Left renal cortex interstitium (tissue), 4 donors: ENCODE measurements at regions not wholly inside any gene's neighbourhood (a gene's known extent, or its start where the extent isn't known, plus 50 kb on each side); places are given as distances from the start of the nearest gene placed in this dataset.

ENCODE experiments used
- DNase-seq, 4 donors: peaks; one replicate each; pipeline ENCODE4 v3.0.0-alpha.2; 2013; ENCODE audit warnings: low read depth in 4 of 4, low spot score in 2 of 4, missing footprints in 1 of 4

DNA sequence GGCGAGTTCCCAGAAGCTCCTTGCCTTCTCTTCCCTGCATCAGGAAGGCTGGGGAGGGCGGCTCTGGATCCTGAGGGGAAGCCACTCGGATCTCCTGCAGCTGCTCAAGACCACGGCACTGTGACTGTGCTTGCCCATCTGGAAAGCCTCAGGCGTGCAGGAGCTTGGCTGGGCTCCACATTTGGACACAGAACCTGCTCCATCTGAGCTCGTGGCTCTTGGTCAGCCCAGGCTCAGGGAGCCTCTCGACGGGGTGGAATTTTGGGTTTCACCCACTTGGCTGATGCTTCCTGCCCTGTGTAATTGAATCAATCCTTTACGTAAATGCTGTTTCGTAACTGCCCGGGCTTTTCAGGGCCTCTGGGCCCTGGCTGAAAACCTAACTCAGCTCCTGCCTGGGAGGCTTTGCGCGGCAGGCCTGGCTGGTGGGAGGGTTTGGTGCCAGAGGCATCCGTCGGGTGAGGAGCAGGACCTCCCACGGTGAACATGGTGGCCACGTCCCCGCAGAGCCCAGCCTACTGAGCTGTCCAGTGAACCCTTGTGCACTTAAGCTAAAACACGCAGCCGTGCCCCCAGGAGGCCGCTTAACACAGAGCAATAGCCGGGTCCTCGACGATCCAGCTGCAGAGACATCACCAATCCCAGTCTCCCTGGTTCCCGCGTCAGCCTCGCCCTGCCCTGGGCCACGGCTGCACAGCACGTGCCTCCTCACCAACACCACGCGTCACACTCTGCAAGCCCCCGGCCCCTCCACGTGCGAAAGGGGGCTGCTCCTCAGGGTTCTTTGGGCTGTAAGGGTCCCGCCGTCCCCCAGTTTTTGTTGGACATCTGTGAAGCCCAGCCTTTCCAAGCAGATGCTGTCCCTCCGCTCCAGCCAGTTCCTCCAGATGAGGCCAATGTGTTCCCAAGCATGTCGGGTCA is 241.0 kb downstream of the DLL1 start:
- DNase-seq, result peak in 1 of 4 donors; percentile 64

DNA sequence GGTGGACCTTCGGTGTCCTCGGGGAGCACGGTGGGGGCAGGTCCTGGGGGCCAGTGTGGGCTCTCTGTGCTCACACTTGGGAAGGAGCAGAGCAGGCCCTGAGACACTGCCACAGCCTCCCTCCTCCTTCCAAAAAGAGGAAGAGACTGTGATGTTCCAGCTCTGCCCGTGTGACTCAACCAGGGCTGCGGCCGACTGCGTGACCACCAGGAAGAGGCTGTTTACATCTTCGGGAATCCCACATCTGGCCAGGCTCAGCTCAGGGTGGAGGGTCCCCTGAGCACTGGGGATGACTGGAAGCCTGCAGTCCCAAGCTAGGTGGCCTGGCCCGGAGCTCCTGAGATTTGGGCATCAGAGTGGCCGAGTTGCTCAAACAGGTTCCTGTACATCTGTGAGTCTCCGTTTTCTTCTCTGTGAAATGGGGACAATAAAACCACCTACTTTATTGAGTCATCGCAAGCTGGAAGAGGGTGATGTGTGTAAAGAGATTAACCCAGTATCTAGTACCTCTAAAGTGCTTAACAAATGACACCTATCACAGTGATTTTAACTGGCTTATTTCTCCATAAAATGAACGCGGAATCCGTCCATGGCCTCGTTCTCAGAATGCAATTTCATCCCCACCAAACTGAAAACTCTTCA is 242.1 kb downstream of the DLL1 start:
- no peak for DNase-seq

DNA sequence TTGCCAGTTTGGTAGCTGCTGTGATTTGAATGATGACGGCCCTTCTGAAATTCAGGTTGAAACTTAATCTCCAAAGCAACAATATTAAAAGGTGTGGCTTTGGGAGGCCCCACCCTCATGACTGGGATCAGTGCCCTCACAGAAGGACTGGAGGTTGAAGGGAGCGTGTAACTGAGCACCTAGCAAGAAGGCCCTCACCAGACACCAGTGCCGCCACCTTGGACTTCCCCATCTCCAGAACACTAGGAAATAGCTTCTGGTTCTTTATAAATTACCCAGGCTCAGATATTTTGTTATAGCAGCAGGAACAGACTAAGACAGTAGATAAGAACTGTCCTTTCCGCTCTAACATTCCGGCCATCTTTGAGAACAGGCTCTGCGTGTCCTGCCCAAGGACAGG is 243.1 kb downstream of the DLL1 start:
- DNase-seq, result no peak

DNA sequence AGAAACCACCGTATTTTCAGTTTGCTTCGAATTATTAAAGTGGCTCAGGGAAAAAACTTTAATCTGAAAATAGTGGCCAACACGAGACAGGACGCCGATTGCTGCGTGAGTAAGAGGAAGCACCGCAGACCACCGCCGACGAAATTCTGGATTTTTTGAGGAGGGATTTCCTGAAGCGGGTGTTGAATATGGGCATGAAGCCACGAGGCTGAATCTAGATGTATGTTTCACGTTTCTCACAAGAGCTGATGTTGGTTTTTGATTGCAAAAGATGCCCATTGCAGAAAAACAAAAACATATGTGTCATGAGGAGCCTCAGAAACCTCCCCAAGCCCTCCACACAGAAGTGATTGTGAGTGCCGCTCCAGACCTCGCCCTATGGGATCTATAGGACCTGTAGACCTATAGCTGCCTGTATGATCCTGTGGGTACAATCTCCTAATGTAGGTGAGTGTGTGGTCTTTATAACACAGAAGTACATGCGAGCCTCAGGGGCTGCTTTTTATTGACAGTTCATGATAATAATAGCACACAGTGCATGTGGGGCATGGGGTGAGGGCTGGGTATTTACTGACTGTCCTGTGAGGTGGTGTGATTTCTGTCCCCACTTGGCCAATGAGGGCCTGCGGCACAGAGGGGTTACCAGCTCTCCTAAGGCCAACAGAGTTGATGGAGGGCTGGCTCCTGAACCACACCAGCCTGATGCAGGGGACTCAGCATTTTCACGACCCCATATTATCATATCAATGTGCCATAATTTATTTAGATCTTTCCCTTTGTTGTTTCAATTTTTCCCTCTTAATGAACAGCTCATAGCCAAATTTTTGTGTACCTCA is 243.9 kb downstream of the DLL1 start:
- DNase-seq, result no peak

DNA sequence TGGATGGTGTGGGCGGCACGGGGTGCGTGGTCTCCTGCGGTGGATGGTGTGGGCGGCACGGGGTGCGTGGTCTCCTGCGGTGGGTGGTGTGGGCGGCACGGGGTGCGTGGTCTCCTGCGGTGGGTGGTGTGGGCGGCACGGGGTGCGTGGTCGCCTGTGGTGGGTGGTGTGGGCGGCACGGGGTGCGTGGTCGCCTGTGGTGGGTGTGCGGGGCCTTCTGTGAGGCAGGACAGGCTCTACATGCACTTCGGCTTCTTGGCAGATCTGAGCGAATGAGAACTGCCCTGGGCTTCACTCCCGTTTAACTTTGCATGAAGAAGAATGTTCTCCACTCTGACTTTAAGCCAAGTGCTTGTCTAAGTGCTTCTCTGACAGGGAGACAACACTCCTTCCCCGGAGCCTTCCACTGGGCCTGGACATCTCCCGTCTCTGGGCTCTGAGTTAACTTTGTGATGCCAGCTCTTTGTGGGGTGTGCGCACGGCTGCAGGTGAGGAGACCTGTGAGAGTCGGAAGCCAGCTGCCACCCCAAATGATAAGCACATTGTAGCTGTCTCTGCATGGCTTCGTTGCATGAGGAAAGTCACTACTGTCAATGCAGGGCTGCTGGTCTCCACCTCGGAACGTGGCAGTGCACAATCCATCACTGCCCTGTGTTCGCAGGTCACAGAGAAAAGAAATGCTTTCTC is 244.8 kb downstream of the DLL1 start:
- no peak for DNase-seq

DNA sequence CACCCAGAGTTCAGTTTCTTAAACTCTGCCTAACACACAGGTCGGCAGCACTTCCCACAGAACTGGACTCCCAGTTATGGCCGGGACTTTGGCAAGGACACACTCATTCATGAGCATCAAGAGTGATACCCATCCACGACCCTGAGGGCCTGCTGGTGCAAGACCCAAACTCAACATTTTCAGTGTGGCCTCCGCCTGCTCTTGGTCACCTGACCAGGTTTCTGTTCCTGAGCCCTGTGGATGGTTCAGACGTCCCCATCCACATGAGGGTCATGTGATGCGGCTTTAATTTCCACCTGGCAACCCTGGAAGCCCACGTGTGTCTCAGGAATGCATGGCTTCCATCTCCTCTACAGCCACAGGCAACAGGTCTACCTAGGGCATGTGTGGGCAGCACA is 245.3 kb downstream of the DLL1 start:
- no peak for DNase-seq

DNA sequence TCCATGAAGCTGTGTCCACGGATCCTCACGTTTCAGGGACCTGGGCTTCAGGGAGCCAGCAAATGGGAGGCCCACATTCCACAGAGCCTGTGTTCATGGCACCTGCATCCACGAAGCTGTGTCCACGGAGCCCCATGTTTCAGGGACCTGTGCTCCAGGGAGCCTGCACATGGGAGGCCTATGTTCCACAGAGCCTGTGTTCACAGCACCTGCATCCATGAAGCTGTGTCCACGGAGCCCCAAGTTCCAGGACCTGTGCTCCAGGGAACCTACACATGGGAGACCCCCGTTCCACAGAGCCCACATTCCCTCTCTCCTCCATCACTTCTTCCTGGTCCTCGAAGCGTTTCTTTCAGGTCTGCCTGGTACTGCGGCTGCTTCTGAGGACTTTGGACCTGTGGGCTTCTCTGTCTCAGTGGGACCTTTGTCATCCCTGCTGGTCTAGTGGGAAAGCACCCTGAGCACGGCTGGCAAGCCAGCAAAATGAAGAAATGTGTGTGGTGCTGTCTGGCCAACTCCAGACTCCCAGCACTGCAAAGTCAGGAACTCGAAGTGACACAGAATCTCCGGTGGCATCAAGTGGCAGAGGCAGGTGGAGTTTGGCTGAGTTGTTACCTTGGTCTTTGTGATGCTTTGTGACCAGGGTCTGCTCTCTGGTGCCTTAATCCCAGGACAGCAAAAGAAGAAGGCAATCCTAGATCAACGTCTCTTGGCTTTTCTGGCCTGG is 245.9 kb downstream of the DLL1 start:
- DNase-seq, result no peak

DNA sequence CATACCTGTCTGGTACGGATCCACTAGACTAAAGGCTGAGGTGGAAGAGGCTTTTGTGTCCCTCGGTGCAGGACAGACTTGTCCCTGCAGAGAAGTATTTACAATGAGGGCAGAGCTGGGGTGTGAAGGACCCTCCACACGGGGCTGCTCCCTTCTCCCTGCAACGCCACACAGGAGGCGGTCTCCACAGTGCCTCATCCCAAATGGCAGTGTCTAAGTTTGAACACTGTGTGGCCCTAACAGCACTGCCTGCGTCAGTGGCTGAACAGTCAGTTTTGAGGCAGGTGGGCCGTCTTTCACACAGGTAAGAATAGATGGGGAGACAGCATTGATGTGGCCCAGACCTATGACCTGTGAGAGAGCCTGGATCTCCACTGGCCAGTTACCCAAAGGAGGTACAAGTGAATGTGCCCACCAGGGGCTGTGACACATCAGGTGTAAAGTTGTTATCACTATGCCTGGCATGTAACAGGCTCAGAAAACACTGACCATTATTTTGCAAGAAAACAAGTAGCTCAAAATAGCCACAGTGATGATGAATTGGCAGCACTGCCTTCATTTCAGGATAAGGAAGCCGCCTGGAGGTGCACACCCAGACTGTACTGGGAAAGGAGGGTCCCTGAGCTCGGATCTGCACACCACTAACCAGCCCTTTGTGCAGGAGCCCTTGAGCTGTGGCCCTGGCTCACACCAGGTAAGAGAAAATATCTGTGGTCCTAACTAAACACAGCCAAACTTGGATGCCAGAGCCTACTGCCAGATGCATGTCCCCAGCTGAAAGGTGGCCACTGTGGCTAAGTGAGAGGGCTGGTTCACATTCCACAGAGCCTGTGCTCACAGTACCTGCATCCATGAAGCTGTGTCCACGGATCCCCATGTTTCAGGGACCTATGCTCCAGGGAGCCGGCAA is 246.7 kb downstream of the DLL1 start:
- DNase-seq, result no peak

DNA sequence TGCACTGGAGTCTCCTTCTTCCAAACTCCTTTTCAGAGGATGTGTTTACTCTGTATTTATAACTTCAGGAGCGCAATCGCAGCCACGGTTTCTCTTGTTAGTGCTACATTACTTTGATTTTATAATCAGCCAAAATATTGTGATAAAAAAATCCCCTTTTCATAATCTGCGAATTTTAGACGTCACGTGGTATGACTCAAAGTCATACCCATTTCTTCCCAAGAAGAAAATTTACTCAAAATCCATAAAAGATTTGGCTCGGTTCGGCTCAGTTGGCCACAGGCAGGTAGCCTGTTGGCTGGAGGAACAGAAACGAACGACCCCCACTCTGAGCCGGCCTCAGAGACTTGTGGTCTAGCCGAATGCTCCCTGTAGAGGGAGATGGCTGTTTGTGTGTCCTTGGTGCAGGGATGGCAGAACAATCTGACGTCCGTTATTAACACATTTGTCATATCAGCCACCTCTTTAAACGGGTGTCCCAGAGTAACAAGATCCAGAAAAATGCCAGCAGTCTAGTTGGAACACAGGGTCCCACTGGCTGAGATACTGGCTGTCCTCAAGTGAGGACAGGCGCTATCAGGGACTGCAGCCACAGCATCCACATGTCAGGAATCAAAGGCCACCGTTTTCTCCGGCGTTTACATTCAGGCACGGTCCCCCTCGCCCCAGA is 247.6 kb downstream of the DLL1 start:
- no peak for DNase-seq

DNA sequence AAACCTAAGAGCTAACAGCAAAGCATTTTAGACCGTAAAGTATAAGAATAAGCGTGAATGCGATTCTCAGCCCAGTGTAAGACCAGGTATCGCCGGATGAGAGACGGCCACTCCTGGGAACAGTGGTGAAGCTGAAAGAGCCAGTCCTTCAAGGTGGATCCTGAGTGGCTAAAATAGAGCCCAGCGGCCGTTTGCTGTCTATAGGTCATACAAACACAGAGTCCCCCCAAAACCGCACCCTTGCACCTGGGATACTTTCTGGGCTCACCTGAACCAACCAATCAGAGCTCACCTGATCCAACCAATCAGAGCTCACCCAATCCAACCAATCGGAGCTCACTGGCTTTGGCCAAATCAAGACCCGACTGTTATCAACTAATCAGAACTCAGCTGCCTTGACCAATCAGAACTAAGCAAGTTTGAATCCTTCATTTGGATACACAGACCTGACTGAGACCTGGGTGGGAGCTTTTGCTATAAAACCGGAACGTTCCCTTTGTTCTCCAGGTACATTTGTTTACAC is 248.2 kb downstream of the DLL1 start:
- no peak for DNase-seq

DNA sequence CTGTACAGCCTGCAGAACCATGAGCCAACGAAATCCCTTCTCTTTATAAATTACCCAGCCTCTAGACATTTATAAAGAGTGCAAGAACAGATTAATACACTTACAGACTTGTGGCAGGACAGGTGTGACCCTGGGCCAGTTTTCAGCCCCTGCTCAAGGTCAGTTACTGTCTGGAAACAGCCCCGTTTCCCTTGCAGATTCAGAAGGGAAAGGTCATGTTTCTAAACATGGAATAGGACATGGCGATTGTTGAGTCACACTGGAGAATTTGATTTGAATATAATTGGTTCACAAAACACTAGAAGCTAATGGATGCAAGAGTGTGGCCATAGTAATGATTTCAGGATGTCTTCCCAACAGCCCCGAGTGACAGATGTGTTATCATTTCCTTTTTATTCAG is 248.8 kb downstream of the DLL1 start:
- DNase-seq, result no peak

DNA sequence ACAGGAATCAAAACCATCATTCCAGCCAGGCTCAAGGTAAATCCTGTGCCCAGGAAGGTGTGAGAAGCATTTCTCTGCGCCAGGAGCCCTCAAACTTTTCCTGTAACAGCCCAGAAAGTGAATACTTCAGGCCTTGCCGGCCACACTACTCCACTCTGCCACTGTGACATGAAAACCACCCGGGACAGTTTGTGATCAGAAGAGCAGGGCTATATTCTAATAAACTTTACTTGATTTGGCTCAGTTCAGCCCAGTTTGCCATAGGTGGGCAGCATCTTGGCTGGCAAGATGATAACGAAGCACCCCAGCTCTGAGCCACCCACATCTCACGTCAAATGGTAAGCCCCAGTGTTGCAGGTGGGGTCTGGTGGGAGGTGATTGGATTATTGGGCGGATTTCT is 249.4 kb downstream of the DLL1 start:
- no peak for DNase-seq

DNA sequence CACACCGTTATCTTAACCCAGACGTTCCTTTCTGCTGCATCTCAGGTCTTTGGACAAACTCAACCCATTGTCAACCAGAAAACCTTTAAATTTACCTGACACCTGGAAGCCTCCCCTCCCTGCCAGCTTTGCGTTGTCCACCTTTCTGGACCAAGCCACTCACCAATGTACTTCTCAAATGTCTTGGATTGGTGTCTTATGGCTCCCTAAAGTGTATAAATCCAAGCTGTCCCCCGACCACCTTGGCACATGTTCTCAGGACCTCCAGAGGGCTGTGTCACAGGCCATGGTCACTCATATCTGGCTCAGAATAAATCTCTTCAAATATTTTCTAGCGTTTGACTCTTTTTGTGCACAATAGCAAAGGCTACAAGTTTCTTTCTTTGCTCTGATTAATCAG is 250.0 kb downstream of the DLL1 start:
- no peak for DNase-seq

DNA sequence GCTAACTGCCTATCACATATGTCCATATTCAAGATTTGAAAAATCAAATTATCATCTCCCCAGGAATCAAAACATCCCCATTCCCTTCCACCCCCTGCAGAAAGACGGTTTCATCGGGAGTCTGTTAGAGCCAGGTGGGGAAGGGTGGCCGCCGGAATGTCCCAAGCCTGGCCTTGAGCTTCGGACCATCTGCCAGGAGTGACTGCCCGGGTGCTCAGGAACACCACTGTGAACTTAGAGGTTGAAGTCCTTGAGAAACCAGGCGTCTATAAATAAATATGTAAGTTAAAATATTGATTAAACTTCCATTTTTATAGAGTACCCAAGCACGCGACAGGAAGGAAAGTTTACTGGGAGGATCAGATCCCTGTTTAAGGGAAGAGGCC is 250.8 kb downstream of the DLL1 start:
- no peak for DNase-seq

DNA sequence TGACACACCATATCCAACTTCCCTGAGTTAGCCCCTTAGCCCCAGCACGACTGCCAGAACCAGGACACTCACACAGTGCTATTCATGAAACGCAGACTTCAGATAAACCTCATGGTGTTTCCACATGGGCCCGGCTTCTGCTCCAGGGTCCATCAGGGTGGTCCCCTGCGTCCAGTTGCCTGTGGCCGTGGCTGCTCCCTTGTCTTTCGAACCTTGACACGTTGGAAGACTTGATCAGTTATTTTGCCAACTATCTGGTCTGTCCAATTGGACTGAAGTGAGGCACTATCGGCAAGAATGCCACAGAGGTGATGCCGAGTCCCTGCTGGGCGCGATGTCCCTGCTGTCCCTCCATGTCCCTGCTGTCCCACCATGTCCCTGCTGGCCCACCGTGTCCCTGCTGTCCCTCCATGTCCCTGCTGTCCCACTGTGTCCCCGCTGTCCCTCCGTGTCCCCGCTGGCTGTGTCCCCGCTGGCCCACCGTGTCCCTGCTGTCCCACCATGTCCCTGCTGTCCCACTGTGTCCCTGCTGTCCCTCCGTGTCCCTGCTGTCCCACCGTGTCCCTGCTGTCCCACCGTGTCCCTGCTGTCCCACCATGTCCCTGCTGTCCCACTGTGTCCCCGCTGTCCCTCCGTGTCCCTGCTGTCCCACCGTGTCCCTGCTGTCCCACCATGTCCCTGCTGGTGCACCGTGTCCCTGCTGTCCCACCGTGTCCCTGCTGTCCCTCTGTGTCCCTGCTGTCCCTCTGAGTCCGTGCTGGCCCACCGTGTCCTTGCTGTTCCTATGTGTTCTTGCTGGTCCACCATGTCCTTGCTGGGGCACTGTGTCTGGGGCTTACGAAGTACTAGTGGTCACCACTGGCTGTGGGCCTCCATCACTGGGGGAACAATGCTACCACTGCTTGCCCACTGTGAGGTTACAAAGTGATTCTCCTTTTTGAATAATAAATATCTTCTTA is 251.4 kb downstream of the DLL1 start:
- no peak for DNase-seq

DNA sequence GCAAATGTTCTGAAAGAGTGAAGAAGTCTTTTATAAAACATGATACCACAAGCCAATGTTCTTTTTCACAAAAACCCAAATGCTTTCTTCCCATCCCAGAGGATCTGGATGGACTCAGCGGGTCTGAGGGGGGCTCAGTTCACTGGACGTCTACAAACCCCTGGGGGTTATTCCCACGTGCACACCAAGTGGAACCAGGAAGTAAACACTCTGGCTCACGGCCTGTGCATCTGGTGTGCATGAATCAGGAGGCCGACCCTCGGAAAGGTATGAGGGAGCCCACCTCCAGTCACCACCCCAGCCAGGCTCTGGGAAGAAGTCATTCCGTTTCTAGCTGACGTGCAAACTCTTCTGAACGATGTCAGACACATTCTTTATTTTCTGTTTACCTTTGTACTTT is 252.2 kb downstream of the DLL1 start:
- no peak for DNase-seq

DNA sequence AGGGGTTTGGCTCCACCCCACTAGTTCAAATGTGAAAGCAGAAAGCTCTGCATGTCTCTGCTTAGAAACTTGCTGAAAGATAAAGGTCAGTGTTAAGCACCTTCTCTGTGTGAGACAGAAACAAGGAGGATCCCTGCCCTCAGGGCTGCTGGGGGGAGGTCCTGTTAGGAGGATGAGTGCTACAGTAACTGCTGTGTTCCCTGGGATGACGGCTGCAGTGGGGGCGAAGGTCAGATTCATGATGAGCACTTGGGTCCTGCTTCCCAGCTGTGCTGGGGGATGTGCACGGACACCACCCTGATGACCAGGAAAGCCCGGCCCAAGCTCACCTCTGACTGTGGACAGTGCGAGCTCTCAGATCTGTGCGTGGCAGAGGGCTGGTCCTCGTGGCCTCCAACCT is 252.6 kb downstream of the DLL1 start:
- no peak for DNase-seq
